ENCODE measurements at regions not wholly inside any gene's neighbourhood (a gene's known extent, or its start where the extent isn't known, plus 50 kb on each side); places are given as distances from the start of the nearest gene placed in this dataset.

GRCh38 chr6:85163156-85164080 is 286.5 kb upstream of the NT5E start:
- H3K4me1 ChIP-seq (ENCODE audit: insufficient read depth, low read length), result peaks cover 8% of the 10 kb centered on the region
- no peaks in the 10 kb centered on the region for H3K36me3 ChIP-seq (ENCODE audit: insufficient read depth, low read length)
- WGBS, result 96% methylated on average over 7 of the region's 7 CpGs
- H3K27me3 ChIP-seq (ENCODE audit: insufficient read depth, low read length), result no peaks in the 10 kb centered on the region
- H3K27ac ChIP-seq (ENCODE audit: low read depth, low read length), result no peak overlapping the region
- no peaks in the 10 kb centered on the region for H3K9me3 ChIP-seq (ENCODE audit: insufficient read depth, low read depth, low read length)
- H3K4me3 ChIP-seq (ENCODE audit: low read length), result no peak overlapping the region
- no peak overlapping the region for H3K9ac ChIP-seq (ENCODE audit: low read depth, low read length)

- Histone ChIP-seq H3K4me1 (ENCODE audit: insufficient read depth, low read length) (no peaks in the 10 kb centered on the region), H3K36me3 (ENCODE audit: insufficient read depth, low read length) (no peaks in the 10 kb centered on the region), H3K9me3 (ENCODE audit: insufficient read depth, low read depth, low read length) (no peaks in the 10 kb centered on the region), H3K27ac (ENCODE audit: low read depth, low read length) (no peak overlapping the region), H3K4me3 (ENCODE audit: low read length) (no peak overlapping the region), H3K9ac (ENCODE audit: low read depth, low read length) (no peak overlapping the region), H3K27me3 (ENCODE audit: insufficient read depth, low read length) (no peaks in the 10 kb centered on the region)
- 90% methylated on average over 2 of the region's 2 CpGs for WGBS
Observed at GRCh38 chr6:85157311-85157710, 292.6 kb upstream of the NT5E start.

GRCh38 chr6:85143676-85144075 is 306.2 kb upstream of the NT5E start:
- H3K27ac ChIP-seq (ENCODE audit: low read depth, low read length), result no peak overlapping the region
- no peaks in the 10 kb centered on the region for H3K27me3 ChIP-seq (ENCODE audit: insufficient read depth, low read length)
- no peaks in the 10 kb centered on the region for H3K36me3 ChIP-seq (ENCODE audit: insufficient read depth, low read length)
- WGBS, result 73% methylated on average over 2 of the region's 2 CpGs
- H3K9ac ChIP-seq (ENCODE audit: low read depth, low read length), result no peak overlapping the region
- no peaks in the 10 kb centered on the region for H3K4me1 ChIP-seq (ENCODE audit: insufficient read depth, low read length)
- peaks cover 5% of the 10 kb centered on the region; the same call in 1 of the 2 replicates for H3K9me3 ChIP-seq (ENCODE audit: insufficient read depth, low read depth, low read length)
- no peak overlapping the region for H3K4me3 ChIP-seq (ENCODE audit: low read length)

- no peaks in the 10 kb centered on the region for H3K27me3 ChIP-seq (ENCODE audit: insufficient read depth, low read length)
- no peak overlapping the region for H3K9ac ChIP-seq (ENCODE audit: low read depth, low read length)
- no CpG with 5 or more reads among the region's 1 CpG for WGBS
- H3K9me3 ChIP-seq (ENCODE audit: insufficient read depth, low read depth, low read length), result no peaks in the 10 kb centered on the region
- no peak overlapping the region for H3K27ac ChIP-seq (ENCODE audit: low read depth, low read length)
- no peaks in the 10 kb centered on the region for H3K4me1 ChIP-seq (ENCODE audit: insufficient read depth, low read length)
- no peak overlapping the region for H3K4me3 ChIP-seq (ENCODE audit: low read length)
- no peaks in the 10 kb centered on the region for H3K36me3 ChIP-seq (ENCODE audit: insufficient read depth, low read length)
Observed at GRCh38 chr6:85137865-85138264, 312.0 kb upstream of the NT5E start.

- 88% methylated on average over 3 of the region's 3 CpGs for WGBS
- Histone ChIP-seq H3K27ac (ENCODE audit: low read depth, low read length) (no peak overlapping the region), H3K36me3 (ENCODE audit: insufficient read depth, low read length) (no peaks in the 10 kb centered on the region), H3K4me3 (ENCODE audit: low read length) (no peak overlapping the region), H3K9ac (ENCODE audit: low read depth, low read length) (no peak overlapping the region), H3K27me3 (ENCODE audit: insufficient read depth, low read length) (no peaks in the 10 kb centered on the region), H3K9me3 (ENCODE audit: insufficient read depth, low read depth, low read length) (no peaks in the 10 kb centered on the region), H3K4me1 (ENCODE audit: insufficient read depth, low read length) (no peaks in the 10 kb centered on the region)
Observed at GRCh38 chr6:85136310-85136709, 313.6 kb upstream of the NT5E start.

GRCh38 chr6:85135376-85136094 is 314.3 kb upstream of the NT5E start:
- Histone ChIP-seq H3K9me3 (ENCODE audit: insufficient read depth, low read depth, low read length) (no peaks in the 10 kb centered on the region), H3K27ac (ENCODE audit: low read depth, low read length) (no peak overlapping the region), H3K4me3 (ENCODE audit: low read length) (no peak overlapping the region), H3K4me1 (ENCODE audit: insufficient read depth, low read length) (no peaks in the 10 kb centered on the region), H3K36me3 (ENCODE audit: insufficient read depth, low read length) (no peaks in the 10 kb centered on the region), H3K27me3 (ENCODE audit: insufficient read depth, low read length) (no peaks in the 10 kb centered on the region), H3K9ac (ENCODE audit: low read depth, low read length) (no peak overlapping the region)
- 86% methylated on average over 1 of the region's 1 CpG for WGBS

- no peak overlapping the region for H3K9ac ChIP-seq (ENCODE audit: low read depth, low read length)
- no peak overlapping the region for H3K27ac ChIP-seq (ENCODE audit: low read depth, low read length)
- 92% methylated on average over 5 of the region's 5 CpGs for WGBS
- no peaks in the 10 kb centered on the region for H3K36me3 ChIP-seq (ENCODE audit: insufficient read depth, low read length)
- no peaks in the 10 kb centered on the region for H3K4me1 ChIP-seq (ENCODE audit: insufficient read depth, low read length)
- H3K9me3 ChIP-seq (ENCODE audit: insufficient read depth, low read depth, low read length), result no peaks in the 10 kb centered on the region
- no peak overlapping the region for H3K4me3 ChIP-seq (ENCODE audit: low read length)
- no peaks in the 10 kb centered on the region for H3K27me3 ChIP-seq (ENCODE audit: insufficient read depth, low read length)
Observed at GRCh38 chr6:85134172-85134571, 315.7 kb upstream of the NT5E start.

GRCh38 chr6:85132091-85132490 is 317.8 kb upstream of the NT5E start:
- no peaks in the 10 kb centered on the region for H3K9me3 ChIP-seq (ENCODE audit: insufficient read depth, low read depth, low read length)
- no peak overlapping the region for H3K4me3 ChIP-seq (ENCODE audit: low read length)
- no CpG with 5 or more reads among the region's 1 CpG for WGBS
- no peaks in the 10 kb centered on the region for H3K4me1 ChIP-seq (ENCODE audit: insufficient read depth, low read length)
- no peaks in the 10 kb centered on the region for H3K27me3 ChIP-seq (ENCODE audit: insufficient read depth, low read length)
- H3K36me3 ChIP-seq (ENCODE audit: insufficient read depth, low read length), result no peaks in the 10 kb centered on the region
- H3K27ac ChIP-seq (ENCODE audit: low read depth, low read length), result no peak overlapping the region
- H3K9ac ChIP-seq (ENCODE audit: low read depth, low read length), result no peak overlapping the region

- no peak overlapping the region for H3K4me3 ChIP-seq (ENCODE audit: low read length)
- H3K9ac ChIP-seq (ENCODE audit: low read depth, low read length), result no peak overlapping the region
- no peaks in the 10 kb centered on the region for H3K9me3 ChIP-seq (ENCODE audit: insufficient read depth, low read depth, low read length)
- H3K27ac ChIP-seq (ENCODE audit: low read depth, low read length), result no peak overlapping the region
- H3K36me3 ChIP-seq (ENCODE audit: insufficient read depth, low read length), result no peaks in the 10 kb centered on the region
- no peaks in the 10 kb centered on the region for H3K27me3 ChIP-seq (ENCODE audit: insufficient read depth, low read length)
- WGBS, result 92% methylated on average over 3 of the region's 3 CpGs
- no peaks in the 10 kb centered on the region for H3K4me1 ChIP-seq (ENCODE audit: insufficient read depth, low read length)
Observed at GRCh38 chr6:85130743-85131142, 319.1 kb upstream of the NT5E start.

- no peak overlapping the region for H3K27ac ChIP-seq (ENCODE audit: low read depth, low read length)
- no peaks in the 10 kb centered on the region for H3K4me1 ChIP-seq (ENCODE audit: insufficient read depth, low read length)
- H3K4me3 ChIP-seq (ENCODE audit: low read length), result no peak overlapping the region
- H3K27me3 ChIP-seq (ENCODE audit: insufficient read depth, low read length), result no peaks in the 10 kb centered on the region
- H3K9ac ChIP-seq (ENCODE audit: low read depth, low read length), result no peak overlapping the region
- WGBS, result 96% methylated on average over 5 of the region's 5 CpGs
- H3K36me3 ChIP-seq (ENCODE audit: insufficient read depth, low read length), result no peaks in the 10 kb centered on the region
- no peaks in the 10 kb centered on the region for H3K9me3 ChIP-seq (ENCODE audit: insufficient read depth, low read depth, low read length)
Observed at GRCh38 chr6:85129881-85130280, 320.0 kb upstream of the NT5E start.

GRCh38 chr6:85128781-85129180 is 321.1 kb upstream of the NT5E start:
- Histone ChIP-seq H3K27ac (ENCODE audit: low read depth, low read length) (no peak overlapping the region), H3K27me3 (ENCODE audit: insufficient read depth, low read length) (no peaks in the 10 kb centered on the region), H3K9ac (ENCODE audit: low read depth, low read length) (no peak overlapping the region), H3K36me3 (ENCODE audit: insufficient read depth, low read length) (no peaks in the 10 kb centered on the region), H3K9me3 (ENCODE audit: insufficient read depth, low read depth, low read length) (no peaks in the 10 kb centered on the region), H3K4me3 (ENCODE audit: low read length) (no peak overlapping the region), H3K4me1 (ENCODE audit: insufficient read depth, low read length) (no peaks in the 10 kb centered on the region)
- 95% methylated on average over 4 of the region's 4 CpGs for WGBS

All from HUES64 (cell line).